Psoas muscle (tissue), 7 donors: ENCODE measurements at regions not wholly inside any gene's neighbourhood (a gene's known extent, or its start where the extent isn't known, plus 50 kb on each side); places are given as distances from the start of the nearest gene placed in this dataset.

Experiments
- ATAC-seq, 4 donors: fragments of 200-7000 bp; cut with Tn5 transposase; one replicate each; pipeline ENCODE4 v1.9.1; 2020; ENCODE audit warnings: moderate library complexity in 3 of 4, mild to moderate bottlenecking in 2 of 4
- DNase-seq, 2 donors: peaks; one replicate each; pipeline ENCODE4 v3.0.0-alpha.2; 2020
- H3K27ac ChIP-seq: fragments of 200-600 bp; one replicate; pipeline ENCODE4 v1.8.0; 2022
- H3K27me3 ChIP-seq, 3 donors: fragments of 200-600 bp in 1 of 3; one replicate each; pipeline versions ENCODE4 v1.6.1 to v1.8.0; 2013 to 2022; ENCODE audit warnings: low read length in 2 of 3, mild to moderate bottlenecking in 2 of 3, moderate library complexity in 1 of 3; ENCODE audit not compliant: insufficient read depth in 3 of 3
- H3K36me3 ChIP-seq, 2 donors: fragments of 200-600 bp in 1 of 2; one replicate each; pipeline versions ENCODE4 v1.6.1 to v1.8.0; 2013 to 2022; ENCODE audit warnings: low read depth in 1 of 2, mild to moderate bottlenecking in 1 of 2, moderate library complexity in 1 of 2; ENCODE audit not compliant: insufficient read depth in 1 of 2
- H3K4me1 ChIP-seq: fragments of 200-600 bp; one replicate; pipeline ENCODE4 v1.8.0; 2022
- H3K4me3 ChIP-seq: fragments of 200-600 bp; one replicate; pipeline ENCODE4 v1.8.0; 2022; ENCODE audit warnings: mild to moderate bottlenecking
- H3K9me3 ChIP-seq: fragments of 200-600 bp; one replicate; pipeline ENCODE4 v1.8.0; 2022
- CTCF ChIP-seq: fragments of 200-600 bp; IDR thresholded peaks from one replicate; pipeline ENCODE4 v1.8.0; 2022; ENCODE audit warnings: antibody characterized with exemption
- WGBS, 3 donors: extraction: QIAGEN DNeasy Blood & Tissue Kit; methylation state at CpG; one replicate each; pipeline versions ENCODE4 v1.1.6 to v1.1.7; 2013; 5-methylcytosine and 5-hydroxymethylcytosine counted together
- intact Hi-C, 2 donors: fragments of 100-400 bp; cut with DNase I; formaldehyde crosslinking; loops; one replicate each; pipeline versions ENCODE4 v1.11.0 to v1.14.2; 2022
- donor health status: healthy with polysubstance abuse.
- donor health status: DM: no; HTN: no; CAD: no; lungs with moderate emphysema.
- donor health status: Bipolar disorder and iron deficiency.
- donor health status: healthy.
- donor health status: DM: yes; HTN: yes; CAD: no.
- donor health status: DM: no; HTN: no; CAD: no.
- donor health status: DM: yes; HTN: yes; CAD: no.

- intact Hi-C loops: no loop called here
- DNase-seq (no peak), ATAC-seq (no peak)
- no peak overlapping the region for H3K27ac ChIP-seq
- TF ChIP-seq CTCF: no peak
- H3K4me3 ChIP-seq: no peak overlapping the region
- H3K36me3 ChIP-seq: no peaks in the 10 kb centered on the region
- no peaks in the 10 kb centered on the region for H3K4me1 ChIP-seq
- peaks cover 5% of the 10 kb centered on the region for H3K9me3 ChIP-seq
- WGBS, 3 donors: 65 to 73% (median 67%) methylated on average over 5 of the region's 5 CpGs
- peaks cover 0 to 19% (median 6%) of the 10 kb centered on the region in 3 donors for H3K27me3 ChIP-seq
These were observed 698.8 kb downstream of the MATN1 start for GRCh38 chr1:30024411-30025195.

DNA sequence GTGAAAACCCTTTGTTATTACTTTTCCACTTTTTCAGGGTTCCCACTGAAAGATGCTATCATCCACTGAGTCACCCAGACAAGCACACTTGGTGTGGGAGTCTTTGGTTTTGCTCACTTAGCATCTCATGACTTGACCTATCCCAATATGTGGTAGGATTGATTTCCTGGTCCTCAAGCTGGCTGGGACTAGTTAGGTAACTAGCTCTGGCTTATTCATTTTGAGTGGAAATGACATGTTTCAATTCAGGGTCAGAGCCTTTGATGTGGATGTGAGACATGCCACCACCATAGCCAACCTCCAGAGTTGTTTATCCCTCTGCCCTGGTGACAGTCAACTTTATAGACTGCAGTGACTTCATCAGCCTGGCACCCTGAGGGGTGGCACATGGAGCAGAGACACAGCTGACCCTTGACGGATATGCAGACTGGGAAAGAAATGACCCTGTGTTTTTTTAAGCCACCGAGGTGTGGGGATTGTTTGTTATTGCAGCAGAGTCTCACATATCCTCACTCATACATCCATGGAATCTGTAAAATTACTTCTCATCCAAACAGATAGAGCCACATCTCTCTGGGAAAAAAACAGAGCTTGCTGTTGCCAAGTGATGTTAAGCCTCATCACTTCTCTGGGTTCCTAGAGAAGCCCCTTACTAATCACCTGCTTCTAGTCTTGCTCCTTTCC lies 699.9 kb downstream of the MATN1 start:
- ATAC-seq: no peak
- no peak overlapping the region for H3K27ac ChIP-seq
- 60 to 67% (median 63%) methylated on average over 2 of the region's 2 CpGs for WGBS, 3 donors
- H3K27me3 ChIP-seq: peaks cover 0 to 14% (median 6%) of the 10 kb centered on the region in 3 donors
- peaks cover 5% of the 10 kb centered on the region for H3K9me3 ChIP-seq
- no peak overlapping the region for H3K4me3 ChIP-seq
- intact Hi-C loops: no loop called here
- DNase-seq: no peak
- H3K36me3 ChIP-seq: no peaks in the 10 kb centered on the region
- TF ChIP-seq CTCF: no peak
- H3K4me1 ChIP-seq: no peaks in the 10 kb centered on the region

- Histone ChIP-seq H3K27ac (no peak overlapping the region), H3K4me3 (no peak overlapping the region), H3K9me3 (no peaks in the 10 kb centered on the region), H3K4me1 (no peaks in the 10 kb centered on the region), H3K27me3 (peaks cover 0 to 3% (median 3%) of the 10 kb centered on the region in 3 donors), H3K36me3 (no peaks in the 10 kb centered on the region)
- ATAC-seq (no peak), DNase-seq (no peak)
- intact Hi-C loops: no loop called here
- 11 to 25% (median 14%) methylated on average over 2 of the region's 2 CpGs for WGBS, 3 donors
- no peak for TF ChIP-seq CTCF
These were observed 709.4 kb downstream of the MATN1 start for GRCh38 chr1:30014031-30014430.

DNA sequence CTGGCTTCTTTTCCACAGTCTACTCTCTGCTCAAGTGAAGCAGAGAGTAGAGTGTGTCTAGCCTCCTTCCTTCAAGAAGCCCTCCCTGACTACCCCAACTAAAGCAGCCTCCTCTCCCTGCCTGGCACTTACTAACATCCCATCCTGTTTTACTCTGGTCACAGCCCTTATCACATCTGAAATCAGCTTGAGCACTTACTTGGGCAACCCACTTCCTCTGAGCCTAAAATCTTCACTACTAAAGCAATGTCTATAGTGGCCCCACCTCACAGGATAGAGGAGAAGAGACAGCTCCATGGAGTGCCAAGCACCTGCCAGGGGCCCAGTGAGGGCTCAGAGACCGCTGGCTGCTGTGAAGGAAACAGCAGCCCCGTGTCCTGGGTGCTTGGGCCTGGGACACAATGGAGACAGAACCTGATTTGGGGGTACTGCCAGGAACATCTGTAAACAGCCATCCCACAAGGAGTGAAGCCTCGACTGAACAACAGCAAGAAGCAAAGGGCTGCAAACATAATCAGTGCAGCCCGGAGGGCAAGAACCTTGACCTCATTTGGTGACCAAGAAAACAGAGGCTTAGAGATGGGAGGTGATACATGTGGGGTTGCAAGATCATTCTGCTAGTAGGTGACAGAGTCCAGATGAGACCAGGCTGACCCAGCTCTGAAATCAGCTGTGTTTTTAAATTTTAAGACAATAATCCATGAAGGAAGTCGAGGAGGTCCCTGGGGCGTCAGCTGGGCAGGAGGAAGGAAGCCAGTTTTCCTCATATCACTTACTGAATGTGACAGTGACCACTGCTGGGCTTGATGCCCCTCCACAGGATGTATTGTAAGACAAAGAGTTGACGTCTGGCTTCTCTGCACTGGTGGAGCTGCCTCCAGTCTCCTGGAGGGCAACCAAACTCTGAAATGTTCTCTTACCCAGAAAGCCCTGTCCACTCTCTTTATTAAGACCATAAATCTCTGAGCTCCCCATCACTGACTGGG lies 710.6 kb downstream of the MATN1 start:
- TF ChIP-seq CTCF: no peak
- ATAC-seq (no peak), DNase-seq (no peak)
- WGBS, 3 donors: 32 to 37% (median 36%) methylated on average over 7 of the region's 7 CpGs
- no peaks in the 10 kb centered on the region for H3K36me3 ChIP-seq
- peaks cover 0 to 3% (median 3%) of the 10 kb centered on the region in 3 donors for H3K27me3 ChIP-seq
- intact Hi-C loops: no loop called here
- H3K4me3 ChIP-seq: no peak overlapping the region
- no peak overlapping the region for H3K27ac ChIP-seq
- no peaks in the 10 kb centered on the region for H3K9me3 ChIP-seq
- H3K4me1 ChIP-seq: no peaks in the 10 kb centered on the region
